ENCODE measurements at regions not wholly inside any gene's neighbourhood (a gene's known extent, or its start where the extent isn't known, plus 50 kb on each side); places are given as distances from the start of the nearest gene placed in this dataset.

DNA sequence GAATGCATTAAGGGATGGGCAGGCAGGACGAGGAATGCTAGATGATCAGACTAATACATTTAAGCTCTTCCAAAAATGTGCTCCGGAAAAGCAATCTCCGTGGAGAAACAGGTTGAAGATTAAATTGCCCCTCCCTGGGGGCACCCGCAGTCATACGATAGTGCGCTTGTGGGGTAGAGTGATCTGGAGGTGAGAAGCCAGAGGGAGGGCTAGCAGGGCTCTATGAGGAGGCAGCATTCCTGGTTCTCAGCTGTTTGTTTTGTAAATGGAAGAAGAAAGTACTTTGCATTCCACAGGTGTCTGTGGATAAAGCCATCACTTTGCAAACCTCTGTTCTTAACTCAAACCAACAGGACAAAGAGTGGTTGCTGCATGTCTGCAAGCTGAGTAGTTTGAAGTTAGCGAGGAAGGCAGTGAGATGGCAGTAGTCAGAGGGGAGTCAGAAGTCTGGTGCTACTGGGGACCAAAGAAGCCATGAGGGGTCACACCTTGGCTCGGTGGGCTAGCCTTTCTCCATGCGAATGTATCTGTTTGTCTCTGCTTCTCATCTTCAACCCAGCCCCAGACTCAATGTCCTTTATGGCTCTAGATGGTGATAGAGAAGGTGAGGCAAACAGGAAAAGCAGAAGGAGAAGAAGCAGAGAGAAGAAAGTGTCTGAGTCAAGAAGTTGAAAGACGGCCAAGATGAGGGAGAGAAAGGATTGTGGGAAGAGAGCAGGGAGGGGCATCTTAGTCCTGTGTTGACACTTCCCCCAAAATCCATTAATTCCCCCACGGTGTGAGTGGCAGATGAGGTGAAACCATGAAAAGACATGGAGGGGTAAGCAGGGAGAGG, 65.2 kb upstream of the GJA8 start:
- ATAC-seq: no peak
- Mint-ChIP-seq H3K27me3 (peaks cover 35 to 48% of the 10 kb centered on the region in 2 donors), H3K4me1 (ENCODE audit: low read depth in 2 of 2) (peaks cover 0 to 7% of the 10 kb centered on the region in 2 donors), H3K36me3 (no peaks in the 10 kb centered on the region), H3K4me3 (no peak overlapping the region), H3K9me3 (no peaks in the 10 kb centered on the region), H3K27ac (no peak overlapping the region)
- no peak for DNase-seq (ENCODE audit: low spot score)

DNA sequence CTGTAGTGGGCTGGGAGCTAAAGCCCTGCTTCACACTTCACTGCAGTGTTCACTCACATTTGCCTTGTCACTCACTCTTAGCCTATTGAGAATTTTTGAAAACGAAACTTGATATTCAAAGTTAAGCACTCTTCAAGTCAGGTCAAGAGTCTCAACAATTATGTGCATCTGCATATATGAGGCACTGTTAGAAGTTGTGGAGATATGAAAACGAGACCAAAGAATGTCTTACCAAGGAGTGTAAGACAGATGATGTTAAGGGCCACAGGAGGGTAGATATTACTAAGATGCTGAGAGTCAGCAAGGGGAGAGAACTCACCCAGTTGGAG, 64.7 kb upstream of the GJA8 start:
- ATAC-seq (no peak), DNase-seq (ENCODE audit: low spot score) (no peak)
- peaks cover 29 to 48% of the 10 kb centered on the region in 2 donors for H3K27me3 Mint-ChIP-seq
- no peak overlapping the region for H3K4me3 Mint-ChIP-seq
- peaks cover 0 to 7% of the 10 kb centered on the region in 2 donors for H3K4me1 Mint-ChIP-seq (ENCODE audit: low read depth in 2 of 2)
- no peak overlapping the region for H3K27ac Mint-ChIP-seq
- no peaks in the 10 kb centered on the region for H3K36me3 Mint-ChIP-seq
- no peaks in the 10 kb centered on the region for H3K9me3 Mint-ChIP-seq

DNA sequence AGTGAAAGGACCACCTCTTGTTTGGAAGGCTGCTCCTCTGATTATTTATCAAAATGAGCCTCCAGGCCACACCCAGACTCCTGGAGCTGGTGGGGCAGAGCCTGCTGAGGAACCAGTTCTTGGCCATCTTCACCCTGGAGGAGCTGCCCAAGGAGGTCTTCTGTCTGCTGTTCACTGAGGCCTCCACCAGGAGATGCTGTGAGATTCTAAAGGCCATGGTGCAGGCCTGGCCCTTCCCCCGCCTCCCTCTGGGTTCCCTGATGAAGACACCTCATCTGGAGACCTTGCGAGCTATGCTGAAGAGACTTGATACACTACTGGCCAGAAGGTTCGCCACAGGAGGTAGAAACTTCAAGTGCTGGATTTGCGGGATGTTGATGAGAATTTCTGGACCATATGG, 61.7 kb upstream of the GJA8 start:
- Mint-ChIP-seq H3K4me3 (no peak overlapping the region), H3K27ac (no peak overlapping the region), H3K27me3 (peaks cover 24 to 26% of the 10 kb centered on the region in 2 donors), H3K4me1 (ENCODE audit: low read depth in 2 of 2) (peaks cover 0 to 7% of the 10 kb centered on the region in 2 donors), H3K36me3 (no peaks in the 10 kb centered on the region), H3K9me3 (no peaks in the 10 kb centered on the region)
- DNase-seq (ENCODE audit: low spot score) (no peak), ATAC-seq (peak in 1 of 2 donors; percentile 67)

DNA sequence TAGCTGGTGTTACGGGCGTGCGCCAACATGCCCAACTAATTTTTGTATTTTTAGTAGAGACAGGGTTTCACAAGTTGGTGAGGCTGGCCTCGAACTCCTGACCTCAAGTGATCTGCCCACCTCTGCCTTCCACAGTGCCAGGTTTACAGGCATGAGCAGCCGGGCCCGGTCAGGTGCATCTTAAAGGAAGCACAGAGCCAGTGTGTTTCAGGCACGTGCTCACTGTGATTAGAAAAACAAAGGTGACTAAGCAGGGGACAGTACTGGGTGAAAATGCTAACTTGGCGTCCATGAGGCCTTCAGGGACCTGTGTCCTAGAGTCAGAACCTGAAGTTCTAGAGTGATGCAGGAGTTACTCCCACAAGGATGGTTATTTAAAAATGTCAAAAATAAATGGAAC, 60.0 kb upstream of the GJA8 start:
- peaks cover 0 to 7% of the 10 kb centered on the region in 2 donors for H3K4me1 Mint-ChIP-seq (ENCODE audit: low read depth in 2 of 2)
- DNase-seq (ENCODE audit: low spot score): no peak
- no peaks in the 10 kb centered on the region for H3K9me3 Mint-ChIP-seq
- no peaks in the 10 kb centered on the region for H3K36me3 Mint-ChIP-seq
- peaks cover 15% of the 10 kb centered on the region in 2 donors for H3K27me3 Mint-ChIP-seq
- no peak overlapping the region for H3K27ac Mint-ChIP-seq
- no peak overlapping the region for H3K4me3 Mint-ChIP-seq
- no peak for ATAC-seq

DNA sequence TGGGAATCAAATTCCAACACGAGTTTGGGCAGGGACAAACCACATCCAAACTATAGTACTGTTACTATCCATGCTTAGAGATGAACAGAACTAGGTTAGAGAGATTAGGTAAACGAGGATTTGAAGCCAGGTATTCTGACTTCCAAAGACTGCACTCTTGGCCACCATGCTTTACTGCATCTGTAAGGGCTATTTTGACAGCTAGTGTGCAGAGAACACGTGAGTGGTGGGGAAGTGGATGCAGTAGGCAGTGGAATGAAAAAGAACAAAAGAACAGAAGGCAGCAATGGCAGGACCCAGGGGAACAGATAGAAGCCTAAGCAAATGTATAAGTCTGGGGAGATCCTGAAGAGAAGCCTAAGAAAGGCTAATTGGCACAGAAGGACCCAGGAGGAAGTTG, 59.1 kb upstream of the GJA8 start:
- DNase-seq (ENCODE audit: low spot score): no peak
- no peak for ATAC-seq
- Mint-ChIP-seq H3K4me1 (ENCODE audit: low read depth in 2 of 2) (no peaks in the 10 kb centered on the region), H3K27ac (no peak overlapping the region), H3K9me3 (no peaks in the 10 kb centered on the region), H3K27me3 (peaks cover 6 to 9% of the 10 kb centered on the region in 2 donors), H3K4me3 (no peak overlapping the region), H3K36me3 (no peaks in the 10 kb centered on the region)

DNA sequence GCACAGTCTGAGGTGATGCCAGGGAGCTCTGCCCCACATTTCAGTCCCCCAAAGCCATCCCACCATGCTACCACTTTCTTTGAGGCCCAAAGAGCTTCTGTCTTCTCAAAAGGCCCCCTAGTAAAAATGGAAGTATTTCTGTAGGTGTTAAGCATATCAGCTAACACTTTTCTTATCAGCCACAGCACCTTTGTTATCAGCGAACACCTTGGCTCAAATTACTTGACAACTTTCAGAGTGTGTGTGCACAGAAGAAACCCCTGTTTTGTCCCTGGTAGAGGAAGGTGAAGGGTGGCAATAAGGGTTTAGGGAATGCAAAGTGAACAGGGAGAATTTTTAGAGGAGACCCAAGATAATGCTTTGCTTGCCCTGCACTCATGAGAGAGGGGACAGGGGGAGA, 54.8 kb upstream of the GJA8 start:
- no peaks in the 10 kb centered on the region for H3K36me3 Mint-ChIP-seq
- H3K9me3 Mint-ChIP-seq: no peaks in the 10 kb centered on the region
- peaks cover 0 to 9% of the 10 kb centered on the region in 2 donors for H3K4me1 Mint-ChIP-seq (ENCODE audit: low read depth in 2 of 2)
- no peak overlapping the region for H3K27ac Mint-ChIP-seq
- DNase-seq (ENCODE audit: low spot score): no peak
- H3K4me3 Mint-ChIP-seq: no peak overlapping the region
- ATAC-seq: no peak
- peaks cover 6 to 7% of the 10 kb centered on the region in 2 donors for H3K27me3 Mint-ChIP-seq

DNA sequence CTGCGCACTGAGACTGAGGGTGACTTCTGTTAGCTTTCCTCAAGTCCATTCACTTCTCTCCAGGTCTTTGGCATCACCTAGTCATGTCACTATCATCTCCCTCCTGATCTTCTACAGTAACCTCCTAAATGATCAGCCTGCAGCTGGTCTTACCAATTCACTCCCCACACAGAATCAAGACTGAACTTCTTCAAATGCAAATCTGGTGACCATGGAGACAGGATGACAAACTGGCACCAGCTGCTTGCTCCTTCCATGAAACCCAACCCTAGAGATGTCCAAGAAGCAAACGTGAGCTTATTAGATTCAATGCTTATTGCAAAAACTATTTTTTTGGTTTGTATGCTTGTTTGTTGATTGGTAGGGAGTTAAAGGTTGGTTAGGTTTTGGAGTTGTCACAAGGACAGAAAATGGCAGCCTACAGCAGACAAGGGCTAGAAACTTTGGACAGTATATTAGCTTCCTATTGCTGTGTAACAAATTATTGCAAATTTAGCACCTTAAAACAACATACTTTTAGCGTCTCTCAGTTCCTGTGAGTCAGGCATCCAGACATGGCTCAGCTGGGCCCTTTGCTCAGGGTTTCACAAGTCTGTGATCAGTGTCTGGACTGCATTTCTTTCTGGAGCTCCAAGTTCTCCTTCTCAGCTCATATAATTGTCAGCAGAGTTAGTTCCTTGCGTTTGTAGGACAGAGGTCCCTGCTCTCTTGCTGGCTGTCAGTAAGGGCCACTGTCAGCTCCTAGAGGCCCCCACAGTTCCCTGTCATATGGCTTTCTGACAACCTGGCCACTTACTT, 53.3 kb upstream of the GJA8 start:
- no peak for DNase-seq (ENCODE audit: low spot score)
- H3K4me3 Mint-ChIP-seq: no peak overlapping the region
- ATAC-seq: no peak
- H3K27ac Mint-ChIP-seq: no peak overlapping the region
- H3K27me3 Mint-ChIP-seq: peaks cover 2 to 7% of the 10 kb centered on the region in 2 donors
- no peaks in the 10 kb centered on the region for H3K36me3 Mint-ChIP-seq
- peaks cover 0 to 9% of the 10 kb centered on the region in 2 donors for H3K4me1 Mint-ChIP-seq (ENCODE audit: low read depth in 2 of 2)
- no peaks in the 10 kb centered on the region for H3K9me3 Mint-ChIP-seq

DNA sequence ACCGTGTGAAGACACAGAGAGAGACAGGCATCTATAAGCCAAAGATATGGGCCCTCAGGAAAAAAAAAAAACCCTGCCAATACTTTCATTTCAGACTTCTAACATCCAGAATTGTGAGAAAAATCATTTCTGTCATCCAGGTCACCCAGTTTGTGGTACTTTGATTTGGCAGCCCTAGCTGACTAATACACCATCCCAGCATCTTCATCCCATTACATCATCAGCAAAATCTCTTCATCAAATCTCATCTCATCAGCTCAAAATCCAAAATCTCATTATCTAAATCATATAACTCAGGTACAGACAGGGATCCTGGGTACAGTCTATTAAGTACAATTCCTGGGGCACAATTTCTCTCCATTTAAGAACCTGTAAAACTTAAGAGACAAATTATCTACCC, 51.9 kb upstream of the GJA8 start:
- Mint-ChIP-seq H3K4me1 (ENCODE audit: low read depth in 2 of 2) (peaks cover 0 to 9% of the 10 kb centered on the region in 2 donors), H3K9me3 (no peaks in the 10 kb centered on the region), H3K36me3 (no peaks in the 10 kb centered on the region), H3K4me3 (no peak overlapping the region), H3K27ac (peak overlapping the region in 1 of 2 donors; percentile 6), H3K27me3 (peaks cover 5 to 9% of the 10 kb centered on the region in 2 donors)
- ATAC-seq (no peak), DNase-seq (ENCODE audit: low spot score) (no peak)

DNA sequence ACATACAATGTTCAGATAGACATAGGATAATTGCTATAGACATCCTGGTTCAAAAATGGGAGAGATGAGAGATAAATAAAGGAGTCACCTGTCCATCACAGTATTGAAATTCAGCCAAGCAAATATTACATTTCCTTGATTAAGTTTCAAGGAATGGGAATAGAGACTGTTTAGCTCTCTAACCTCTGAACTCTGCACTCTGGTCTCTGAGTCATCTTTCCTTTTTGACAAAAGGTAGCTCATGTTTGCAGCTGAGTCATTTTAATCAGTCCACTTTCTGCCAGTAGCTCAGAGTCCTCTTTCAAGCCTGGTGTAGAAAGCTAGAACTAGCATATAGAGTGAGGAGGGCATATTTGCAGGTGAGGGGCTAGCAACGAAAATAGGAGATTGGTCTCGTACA, 51.4 kb upstream of the GJA8 start:
- Mint-ChIP-seq H3K27ac (peak overlapping the region in 1 of 2 donors; percentile 6), H3K4me3 (no peak overlapping the region), H3K36me3 (no peaks in the 10 kb centered on the region), H3K27me3 (peaks cover 9 to 13% of the 10 kb centered on the region in 2 donors), H3K9me3 (no peaks in the 10 kb centered on the region), H3K4me1 (ENCODE audit: low read depth in 2 of 2) (peaks cover 0 to 9% of the 10 kb centered on the region in 2 donors)
- peak; percentile 57 to 79 for ATAC-seq
- no peak for DNase-seq (ENCODE audit: low spot score)

DNA sequence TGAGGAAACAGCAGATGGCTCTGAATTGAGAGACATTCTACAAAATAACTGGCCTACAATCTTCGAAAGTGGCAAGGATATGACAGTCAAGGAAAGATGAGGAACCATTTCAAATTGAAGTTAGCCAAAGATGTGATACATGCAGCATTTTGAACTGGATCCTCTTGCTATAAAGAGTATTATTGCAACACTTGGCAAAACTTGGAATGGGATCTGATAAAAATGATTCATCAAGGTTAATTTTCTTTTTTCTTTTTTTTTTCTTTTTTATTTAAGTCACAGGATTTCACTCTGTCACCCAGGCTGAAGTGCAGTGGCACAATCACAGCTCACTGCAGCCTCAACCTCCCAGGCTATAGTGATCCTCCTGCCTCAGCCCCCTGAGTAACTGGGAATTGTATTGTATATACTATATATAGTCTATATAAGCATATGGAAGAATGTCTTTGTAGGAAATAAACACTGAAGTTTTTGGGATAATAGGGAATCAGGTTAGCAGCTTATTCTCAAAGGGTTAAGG, 49.8 kb upstream of the GJA8 start:
- Mint-ChIP-seq H3K36me3 (no peaks in the 10 kb centered on the region), H3K9me3 (no peaks in the 10 kb centered on the region), H3K27ac (no peak overlapping the region), H3K4me3 (no peak overlapping the region), H3K4me1 (ENCODE audit: low read depth in 2 of 2) (peaks cover 0 to 9% of the 10 kb centered on the region in 2 donors), H3K27me3 (peaks cover 20 to 29% of the 10 kb centered on the region in 2 donors)
- DNase-seq (ENCODE audit: low spot score) (no peak), ATAC-seq (no peak)
